Ectodermal cell (in vitro differentiated cells): ENCODE measurements at regions not wholly inside any gene's neighbourhood (a gene's known extent, or its start where the extent isn't known, plus 50 kb on each side); places are given as distances from the start of the nearest gene placed in this dataset.

ENCODE experiments used
- H3K27ac ChIP-seq: 2 replicates; pipeline ENCODE4 v1.7.0; 2013; ENCODE audit warnings: mild to moderate bottlenecking, low read depth, low read length; ENCODE audit not compliant: insufficient read depth, poor library complexity, severe bottlenecking
- H3K27me3 ChIP-seq: 2 replicates; pipeline ENCODE4 v1.7.0; 2013; ENCODE audit warnings: mild to moderate bottlenecking, low read length; ENCODE audit not compliant: insufficient read depth, control insufficient read depth, poor library complexity, severe bottlenecking
- H3K36me3 ChIP-seq: one replicate; pipeline ENCODE4 v1.7.0; 2013; ENCODE audit warnings: low read length; ENCODE audit not compliant: control insufficient read depth, insufficient read depth
- H3K4me1 ChIP-seq: one replicate; pipeline ENCODE4 v1.7.0; 2013; ENCODE audit warnings: low read length; ENCODE audit not compliant: control insufficient read depth, insufficient read depth
- H3K4me3 ChIP-seq: 2 replicates; pipeline ENCODE4 v1.7.0; 2013; ENCODE audit warnings: low read depth, low read length, control low read depth; ENCODE audit not compliant: insufficient read depth
- H3K9me3 ChIP-seq: 2 replicates; pipeline ENCODE4 v1.7.0; 2013; ENCODE audit warnings: mild to moderate bottlenecking, low read length, moderate library complexity; ENCODE audit not compliant: control insufficient read depth
- WGBS, 2 experiments: methylation state at CpG; one replicate each; pipeline ENCODE4 v1.1.7; 2013; ENCODE audit warnings: missing lambda C conversion rate in 2 of 2; 5-methylcytosine and 5-hydroxymethylcytosine counted together

GRCh38 chr15:87606971-87607370 is 649.6 kb downstream of the NTRK3 start:
- 96 to 100% methylated on average over 1 of the region's 1 CpG for WGBS, 2 experiments
- no peak overlapping the region for H3K4me3 ChIP-seq
- no peaks in the 10 kb centered on the region for H3K4me1 ChIP-seq
- no peaks in the 10 kb centered on the region for H3K27me3 ChIP-seq
- H3K36me3 ChIP-seq: no peaks in the 10 kb centered on the region
- no peaks in the 10 kb centered on the region for H3K9me3 ChIP-seq
- H3K27ac ChIP-seq: no peak overlapping the region

- Histone ChIP-seq H3K36me3 (no peaks in the 10 kb centered on the region), H3K27me3 (no peaks in the 10 kb centered on the region), H3K9me3 (no peaks in the 10 kb centered on the region), H3K4me3 (no peak overlapping the region), H3K27ac (no peak overlapping the region), H3K4me1 (no peaks in the 10 kb centered on the region)
- WGBS, 2 experiments: 35 to 40% methylated on average over 6 of the region's 6 CpGs
Measured at GRCh38 chr15:87604857-87605446, 651.6 kb downstream of the NTRK3 start.

DNA sequence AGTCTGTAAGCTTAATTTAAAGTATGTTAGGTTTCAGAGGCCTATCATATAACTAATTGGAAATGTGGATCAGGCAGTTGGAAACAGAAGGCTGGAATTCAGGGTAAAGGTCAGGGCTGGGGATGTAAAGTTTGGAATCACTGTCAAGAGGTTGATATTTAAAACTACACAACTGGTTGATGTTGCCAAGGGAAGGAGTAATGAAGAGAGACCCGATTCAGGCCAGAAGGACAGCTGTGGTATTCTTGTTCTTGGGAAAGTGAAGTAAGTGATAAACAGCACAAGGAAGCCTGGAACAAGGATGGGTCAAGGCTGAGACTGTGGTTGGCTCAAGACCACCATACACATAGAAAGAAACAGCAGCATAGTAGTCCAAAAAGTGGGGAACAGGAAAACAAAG is 654.2 kb downstream of the NTRK3 start:
- 87 to 90% methylated on average over 1 of the region's 1 CpG for WGBS, 2 experiments
- no peaks in the 10 kb centered on the region for H3K9me3 ChIP-seq
- no peaks in the 10 kb centered on the region for H3K36me3 ChIP-seq
- no peaks in the 10 kb centered on the region for H3K27me3 ChIP-seq
- no peaks in the 10 kb centered on the region for H3K4me1 ChIP-seq
- H3K4me3 ChIP-seq: no peak overlapping the region
- no peak overlapping the region for H3K27ac ChIP-seq

GRCh38 chr15:87599616-87600015 is 656.9 kb downstream of the NTRK3 start:
- 95 to 99% methylated on average over 3 to 4 of the region's 4 CpGs for WGBS, 2 experiments
- Histone ChIP-seq H3K4me1 (no peaks in the 10 kb centered on the region), H3K36me3 (no peaks in the 10 kb centered on the region), H3K27me3 (no peaks in the 10 kb centered on the region), H3K9me3 (no peaks in the 10 kb centered on the region), H3K27ac (no peak overlapping the region), H3K4me3 (no peak overlapping the region)

GRCh38 chr15:87597346-87598052 is 659.0 kb downstream of the NTRK3 start:
- no peaks in the 10 kb centered on the region for H3K4me1 ChIP-seq
- H3K4me3 ChIP-seq: no peak overlapping the region
- no peaks in the 10 kb centered on the region for H3K27me3 ChIP-seq
- no peaks in the 10 kb centered on the region for H3K9me3 ChIP-seq
- no peaks in the 10 kb centered on the region for H3K36me3 ChIP-seq
- 91 to 95% methylated on average over 2 of the region's 2 CpGs for WGBS, 2 experiments
- no peak overlapping the region for H3K27ac ChIP-seq

- no peaks in the 10 kb centered on the region for H3K27me3 ChIP-seq
Measured at GRCh38 chr15:87591582-87591981, 665.0 kb downstream of the NTRK3 start.

DNA sequence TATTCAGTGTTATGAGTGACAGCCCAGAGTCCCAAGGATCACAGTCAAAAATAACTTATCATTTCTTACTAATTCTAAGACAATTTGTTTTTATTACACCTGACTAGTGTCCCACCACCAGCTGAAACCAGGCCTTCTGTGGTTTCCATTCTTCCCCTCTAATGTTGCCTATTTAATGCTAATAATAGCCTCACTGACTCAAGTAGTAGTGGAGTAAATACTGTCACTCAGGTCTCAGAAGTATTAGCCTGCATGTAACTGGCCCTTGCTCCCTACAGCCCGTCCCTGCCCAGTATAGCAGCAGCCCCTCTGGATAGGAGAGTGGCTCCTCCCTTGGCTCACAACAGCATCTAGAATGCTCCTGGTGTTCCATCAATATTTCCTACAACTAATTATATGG is 665.5 kb downstream of the NTRK3 start:
- no peaks in the 10 kb centered on the region for H3K9me3 ChIP-seq
- no peaks in the 10 kb centered on the region for H3K36me3 ChIP-seq
- no peak overlapping the region for H3K4me3 ChIP-seq
- no peak overlapping the region for H3K27ac ChIP-seq
- WGBS, 2 experiments: 86 to 92% methylated on average over 1 of the region's 1 CpG
- no peaks in the 10 kb centered on the region for H3K27me3 ChIP-seq
- H3K4me1 ChIP-seq: no peaks in the 10 kb centered on the region

More at GRCh38 chr15:87591582-87591981, 665.0 kb downstream of the NTRK3 start:
- H3K9me3 ChIP-seq: no peaks in the 10 kb centered on the region
- WGBS, 2 experiments: 81 to 91% methylated on average over 2 of the region's 2 CpGs
- no peak overlapping the region for H3K4me3 ChIP-seq
- H3K27ac ChIP-seq: no peak overlapping the region
- no peaks in the 10 kb centered on the region for H3K4me1 ChIP-seq
- no peaks in the 10 kb centered on the region for H3K36me3 ChIP-seq

DNA sequence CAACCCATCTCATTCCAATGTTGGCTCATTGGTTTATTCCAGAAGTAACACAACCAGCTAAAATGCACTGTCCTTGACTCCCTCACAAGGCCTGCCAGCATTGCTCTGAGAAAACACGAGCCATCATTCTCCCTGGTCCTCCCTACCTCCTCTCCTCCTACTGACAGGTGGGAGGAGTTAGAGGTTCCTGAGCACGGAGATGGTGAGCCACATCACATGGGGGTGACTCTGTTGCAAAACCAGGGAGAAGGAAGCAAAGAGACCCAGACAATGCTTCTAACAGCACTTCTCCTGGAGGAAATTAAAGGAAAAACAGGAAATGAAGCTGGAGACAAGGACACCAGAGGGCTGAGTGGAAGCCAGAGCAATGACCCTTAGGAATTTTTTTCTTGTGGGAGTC is 667.4 kb downstream of the NTRK3 start:
- H3K4me3 ChIP-seq: no peak overlapping the region
- 64% methylated on average over 2 of the region's 2 CpGs; no CpG with 5 or more reads in 1 of the 2 experiments for WGBS, 2 experiments

DNA sequence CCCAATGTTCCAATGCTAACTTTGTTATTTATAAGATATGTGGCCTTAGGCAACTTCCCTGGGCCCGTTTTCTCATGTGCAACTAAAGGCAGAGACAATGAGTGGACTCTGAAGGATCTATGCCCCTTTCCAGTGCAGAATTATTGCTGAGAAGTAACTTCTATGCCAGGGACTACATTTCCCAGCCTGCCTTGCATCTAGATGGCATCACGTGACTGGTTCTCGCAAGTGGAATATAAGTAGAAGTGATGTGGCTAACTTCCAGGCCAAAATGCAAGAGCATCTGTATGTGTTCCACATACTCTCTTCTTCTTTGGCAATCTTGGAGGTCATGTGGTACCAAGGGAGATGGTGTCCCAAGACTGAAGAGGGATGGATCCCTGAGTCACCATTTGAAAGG is 674.4 kb downstream of the NTRK3 start:
- Histone ChIP-seq H3K27ac (no peak overlapping the region), H3K27me3 (no peaks in the 10 kb centered on the region), H3K4me1 (peaks cover 5% of the 10 kb centered on the region), H3K9me3 (no peaks in the 10 kb centered on the region), H3K36me3 (no peaks in the 10 kb centered on the region), H3K4me3 (no peak overlapping the region)
- WGBS, 2 experiments: 83 to 87% methylated on average over 3 of the region's 3 CpGs

More for the DNA sequence above, 667.4 kb downstream of the NTRK3 start:
- Histone ChIP-seq H3K36me3 (no peaks in the 10 kb centered on the region), H3K27ac (no peak overlapping the region), H3K27me3 (no peaks in the 10 kb centered on the region), H3K9me3 (no peaks in the 10 kb centered on the region), H3K4me1 (no peaks in the 10 kb centered on the region)

- H3K4me3 ChIP-seq: no peak overlapping the region
- 93 to 95% methylated on average over 7 to 9 of the region's 9 CpGs for WGBS, 2 experiments
- peaks cover 5% of the 10 kb centered on the region for H3K4me1 ChIP-seq
- no peaks in the 10 kb centered on the region for H3K27me3 ChIP-seq
- H3K9me3 ChIP-seq: no peaks in the 10 kb centered on the region
- H3K27ac ChIP-seq: no peak overlapping the region
- no peaks in the 10 kb centered on the region for H3K36me3 ChIP-seq
Measured at GRCh38 chr15:87579537-87579936, 677.0 kb downstream of the NTRK3 start.
